ENCODE measurements at regions not wholly inside any gene's neighbourhood (a gene's known extent, or its start where the extent isn't known, plus 50 kb on each side); places are given as distances from the start of the nearest gene placed in this dataset.

DNA sequence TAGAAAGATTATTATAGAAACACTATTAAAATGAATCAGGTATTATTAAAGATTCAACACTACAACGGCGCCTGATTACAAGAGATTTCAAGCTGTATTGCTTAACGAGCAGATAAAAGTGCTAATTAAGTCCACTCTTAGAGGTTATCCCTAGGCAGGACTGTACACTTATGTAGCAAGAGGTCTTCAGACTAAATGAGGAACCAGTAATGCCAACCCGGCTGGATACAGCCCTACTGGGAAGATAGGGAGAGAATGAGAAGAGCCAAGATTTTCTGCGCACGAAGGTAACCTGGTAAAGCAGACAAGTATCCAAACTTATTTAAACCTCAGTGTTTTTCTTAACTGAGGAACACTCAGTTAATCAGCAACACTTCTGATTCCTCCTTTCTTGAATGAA, 115.7 kb upstream of the HIVEP3 start:
- no peak for DNase-seq (ENCODE audit: low read depth)

DNA sequence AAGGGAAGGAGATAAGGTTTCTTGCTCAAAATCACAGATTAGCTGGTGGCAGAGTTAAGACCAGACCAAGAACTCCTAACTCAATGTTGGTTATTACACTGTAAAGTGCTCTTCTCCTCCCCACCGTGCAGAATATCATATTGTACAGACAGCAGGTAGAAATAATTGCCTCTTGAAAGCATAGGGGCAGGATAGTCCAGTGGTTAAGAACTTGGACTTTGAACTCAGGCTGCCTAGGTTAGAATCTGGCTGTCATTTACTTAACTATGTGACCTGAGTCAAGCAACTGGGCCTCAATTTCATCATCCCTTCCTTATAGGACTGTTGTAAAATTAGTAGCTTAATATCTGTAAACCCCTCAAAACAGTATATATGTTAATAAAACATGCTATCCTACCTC, 114.9 kb upstream of the HIVEP3 start:
- DNase-seq (ENCODE audit: low read depth), result no peak

DNA sequence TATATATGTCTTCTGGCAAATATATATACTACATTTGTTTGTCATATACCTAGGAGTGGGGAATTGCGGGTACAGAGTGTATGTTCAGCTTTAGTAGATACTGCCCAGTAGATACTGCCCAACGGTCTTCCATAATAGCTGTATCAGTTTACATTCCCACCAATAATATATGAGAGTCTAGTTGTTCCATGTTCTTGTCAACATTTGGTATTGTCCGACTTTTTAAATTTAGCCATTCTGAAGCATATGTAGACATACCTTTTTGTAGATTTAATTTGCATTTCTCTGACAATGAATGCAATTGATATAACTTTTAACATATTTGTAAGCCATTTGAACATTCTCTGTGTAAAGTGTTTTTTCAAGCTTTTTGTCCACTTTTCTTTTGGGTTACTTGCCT, 99.0 kb upstream of the HIVEP3 start:
- DNase-seq (ENCODE audit: low read depth), result no peak

DNA sequence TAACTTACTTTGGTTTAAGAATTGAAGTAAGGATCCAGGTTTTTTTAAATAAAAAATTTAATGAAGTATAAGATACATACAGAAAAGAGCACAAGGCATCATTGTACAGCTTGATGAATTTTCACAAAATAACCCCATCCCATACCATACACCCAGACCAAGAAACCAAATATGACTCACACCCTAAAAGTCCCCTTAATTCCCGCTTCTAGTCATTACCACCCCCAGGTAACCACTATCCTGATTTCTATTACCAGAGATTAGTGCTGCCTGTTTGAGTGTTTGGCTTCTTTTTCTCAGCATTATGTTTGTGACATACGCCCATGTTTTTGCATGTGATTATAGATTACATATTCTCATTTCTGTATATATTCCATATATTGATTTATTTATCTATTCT, 98.5 kb upstream of the HIVEP3 start:
- DNase-seq (ENCODE audit: low read depth), result no peak

DNA sequence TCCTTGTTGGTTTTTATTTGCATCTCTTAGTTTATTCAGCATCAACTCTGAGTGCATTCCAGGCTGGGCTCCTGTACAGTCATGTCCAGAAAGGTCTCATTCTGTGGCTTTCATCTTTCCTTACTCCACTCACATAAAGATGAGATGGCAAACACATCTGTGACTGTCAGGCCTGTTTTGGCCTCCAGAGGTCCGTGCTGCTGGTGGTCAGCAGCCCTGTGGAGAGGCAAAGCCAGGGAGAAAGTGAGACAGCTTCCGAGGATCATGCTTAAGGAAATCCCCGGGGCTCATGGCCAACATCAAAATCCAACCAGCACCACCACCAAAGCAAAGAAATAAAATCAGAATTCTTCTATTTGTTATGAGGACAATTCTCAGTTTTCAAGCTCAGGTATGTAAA, 96.1 kb upstream of the HIVEP3 start:
- no peak for DNase-seq (ENCODE audit: low read depth)

DNA sequence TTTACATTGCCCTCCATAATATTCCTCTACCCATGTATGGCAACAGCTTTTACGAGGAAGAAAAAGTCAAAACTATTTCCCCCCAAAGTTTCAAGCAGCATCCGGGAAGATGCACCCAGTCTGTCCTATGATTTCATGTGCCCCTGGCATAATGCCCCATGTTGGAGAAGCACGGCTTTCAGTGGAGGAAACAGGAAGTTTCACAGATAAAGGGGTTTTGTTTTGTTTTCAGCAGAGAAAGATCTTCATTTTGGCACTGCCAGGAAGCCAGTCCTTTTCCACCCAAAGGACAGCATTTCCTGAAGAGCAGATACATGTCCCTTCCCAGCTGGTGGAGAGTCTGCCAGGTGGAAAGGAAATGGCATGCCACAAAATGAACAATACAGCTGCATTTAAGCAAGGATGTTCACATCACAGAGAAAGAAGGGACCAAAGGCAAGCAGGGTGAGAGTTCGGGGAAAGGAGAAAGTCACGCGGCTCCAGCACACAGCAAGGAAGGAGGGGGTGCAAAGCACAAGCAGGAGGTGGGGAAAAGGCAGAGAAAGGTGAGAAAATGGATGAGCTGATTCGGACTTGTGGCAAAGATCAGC, 95.3 kb upstream of the HIVEP3 start:
- peak; percentile 34 for DNase-seq (ENCODE audit: low read depth)

DNA sequence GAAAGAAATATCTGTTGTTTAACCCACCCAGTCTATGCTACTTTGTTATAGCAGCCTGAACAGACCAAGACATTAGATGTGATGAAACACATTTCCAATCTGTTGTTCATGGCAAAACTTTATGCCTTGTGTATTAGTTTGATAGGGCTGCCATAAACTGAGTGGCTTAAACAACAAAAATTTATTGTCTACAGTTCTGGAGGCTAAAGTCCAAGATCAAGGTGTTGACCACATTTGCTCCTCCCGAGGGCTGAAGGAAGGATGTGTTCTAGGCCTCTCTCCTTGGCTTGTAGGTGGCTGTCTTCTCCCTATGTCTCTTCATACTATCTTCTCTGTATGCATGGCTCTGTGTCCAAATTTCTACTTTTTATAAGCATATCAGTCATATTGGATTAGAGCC, 94.1 kb upstream of the HIVEP3 start:
- DNase-seq (ENCODE audit: low read depth), result no peak

DNA sequence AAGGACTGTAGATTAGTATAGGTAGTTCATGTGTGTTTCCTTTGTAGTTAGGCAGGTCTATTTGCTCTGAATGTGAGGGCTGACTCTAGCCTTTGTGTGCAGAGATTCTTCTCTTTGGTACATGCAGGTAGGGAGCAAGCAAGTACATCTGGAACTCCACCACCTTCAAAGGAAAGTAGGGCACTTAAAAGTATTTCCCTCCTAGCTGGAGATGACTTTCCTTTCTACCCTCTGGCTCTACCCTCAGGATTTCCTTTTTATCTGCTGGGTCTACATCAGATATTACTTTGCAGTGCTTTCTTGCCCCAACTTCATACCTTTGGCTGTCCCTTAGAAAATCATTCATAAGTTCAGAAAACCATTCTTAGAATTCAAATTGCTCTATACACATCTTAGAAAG, 91.7 kb upstream of the HIVEP3 start:
- DNase-seq (ENCODE audit: low read depth), result no peak

DNA sequence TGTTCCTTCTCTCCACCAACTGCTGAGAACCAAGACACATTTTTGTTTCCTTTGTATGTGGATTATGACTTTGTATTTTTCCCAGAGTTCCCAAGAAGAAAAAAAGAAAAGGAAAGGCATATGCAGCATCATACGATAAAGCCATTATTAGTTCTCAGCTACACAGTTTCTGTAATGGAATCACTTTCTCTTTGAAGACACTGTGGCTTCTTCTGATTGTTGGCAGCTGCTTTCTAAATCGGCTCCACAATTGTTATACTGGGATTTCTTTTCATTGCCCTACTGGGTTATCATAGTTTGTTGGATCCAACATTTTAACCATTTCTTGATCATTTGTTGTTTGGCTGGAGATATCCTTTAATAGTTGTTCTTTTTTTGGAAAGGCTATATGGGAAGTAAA, 89.5 kb upstream of the HIVEP3 start:
- no peak for DNase-seq (ENCODE audit: low read depth)

DNA sequence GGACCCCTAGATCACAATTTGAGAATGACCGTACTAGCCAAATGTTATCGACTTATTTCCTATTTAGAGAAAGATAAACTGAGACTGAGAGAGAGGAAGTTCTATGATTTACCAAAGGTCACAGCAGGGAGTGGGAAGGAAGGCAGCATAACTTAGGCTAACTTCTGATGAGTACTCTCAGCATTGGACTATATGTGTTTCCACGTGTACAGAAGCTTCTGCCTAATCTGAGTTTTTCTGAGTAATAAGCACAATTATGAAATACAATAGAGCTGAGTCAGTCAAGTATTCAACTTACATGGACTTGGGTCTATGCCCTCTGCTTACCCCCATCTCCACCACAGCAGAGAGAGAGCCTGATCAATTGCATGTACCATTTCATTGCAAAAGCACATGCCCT, 88.1 kb upstream of the HIVEP3 start:
- DNase-seq (ENCODE audit: low read depth), result peak; percentile 8

DNA sequence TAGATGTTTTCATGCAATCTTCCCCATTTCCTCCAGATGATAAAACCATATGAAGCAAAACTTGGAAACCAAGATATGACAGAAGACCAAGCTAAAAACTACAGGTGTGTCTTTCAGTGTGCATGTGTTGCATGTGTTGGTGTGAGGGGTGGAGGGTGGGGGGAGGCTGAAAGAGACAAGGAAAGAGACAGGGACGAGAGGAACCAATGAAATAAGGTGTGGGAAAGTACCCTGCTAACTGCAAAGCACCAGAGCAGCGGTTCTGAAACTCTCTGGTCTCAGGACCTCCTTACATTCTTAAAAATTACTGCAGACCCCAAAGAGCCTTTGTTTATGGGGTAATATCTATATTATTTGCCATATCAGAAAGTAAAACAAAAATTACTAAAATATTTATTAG, 87.4 kb upstream of the HIVEP3 start:
- DNase-seq (ENCODE audit: low read depth), result no peak

DNA sequence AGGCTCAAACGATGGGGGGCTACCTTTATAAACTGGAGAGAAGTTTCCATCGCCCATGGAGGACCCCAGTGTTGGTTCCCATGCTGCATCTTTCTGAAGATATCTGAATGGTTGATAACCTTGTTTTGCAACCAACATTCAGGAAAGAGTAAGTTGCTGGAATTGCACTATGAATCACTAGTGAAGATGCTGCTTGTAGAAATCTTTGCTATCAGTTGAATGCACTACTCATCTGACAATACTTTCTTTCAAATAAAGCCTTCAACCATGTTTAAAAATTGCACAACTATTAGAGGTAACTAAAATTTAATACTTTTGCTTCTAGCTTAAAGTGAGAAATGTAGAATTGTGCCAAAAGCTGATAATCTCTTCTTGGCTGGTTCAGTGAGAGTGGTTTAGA, 86.8 kb upstream of the HIVEP3 start:
- no peak for DNase-seq (ENCODE audit: low read depth)

DNA sequence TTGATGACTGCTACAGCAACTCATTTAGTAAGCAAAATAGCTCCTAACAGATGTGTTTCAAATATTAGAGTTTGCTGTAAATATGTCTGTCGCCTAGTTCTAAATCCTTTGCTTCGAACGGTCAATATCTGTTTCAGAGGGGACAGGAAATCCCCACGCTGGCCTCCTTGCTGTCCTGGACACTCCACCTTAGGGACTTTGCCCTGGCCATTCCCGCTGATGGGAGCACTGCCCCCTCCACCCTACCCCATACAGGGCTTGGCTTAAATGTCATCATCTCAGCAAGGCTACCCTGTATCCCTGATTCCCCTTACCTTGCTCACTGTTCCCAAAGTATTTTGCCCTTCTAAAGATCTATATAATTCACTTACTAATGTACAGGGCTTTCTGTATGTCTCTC, 86.1 kb upstream of the HIVEP3 start:
- no peak for DNase-seq (ENCODE audit: low read depth)

DNA sequence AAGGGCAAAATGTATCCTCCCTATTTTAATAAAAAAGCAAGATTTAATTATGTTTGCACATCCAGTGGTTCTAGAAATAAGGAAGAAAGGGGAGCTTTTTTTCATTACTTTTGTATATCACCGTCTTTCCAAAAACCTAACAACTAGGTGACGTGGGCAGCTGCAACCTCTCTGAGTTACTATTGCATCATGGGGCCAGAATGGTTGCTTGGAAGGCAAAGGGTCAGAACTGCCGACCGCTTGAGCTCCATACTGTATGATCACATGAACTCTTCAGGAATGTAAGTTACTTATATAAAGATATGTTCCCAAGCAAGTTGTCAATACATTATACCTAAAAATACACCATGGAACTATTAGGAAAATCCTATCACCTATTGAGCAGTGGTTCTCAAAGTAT, 85.6 kb upstream of the HIVEP3 start:
- no peak for DNase-seq (ENCODE audit: low read depth)

DNA sequence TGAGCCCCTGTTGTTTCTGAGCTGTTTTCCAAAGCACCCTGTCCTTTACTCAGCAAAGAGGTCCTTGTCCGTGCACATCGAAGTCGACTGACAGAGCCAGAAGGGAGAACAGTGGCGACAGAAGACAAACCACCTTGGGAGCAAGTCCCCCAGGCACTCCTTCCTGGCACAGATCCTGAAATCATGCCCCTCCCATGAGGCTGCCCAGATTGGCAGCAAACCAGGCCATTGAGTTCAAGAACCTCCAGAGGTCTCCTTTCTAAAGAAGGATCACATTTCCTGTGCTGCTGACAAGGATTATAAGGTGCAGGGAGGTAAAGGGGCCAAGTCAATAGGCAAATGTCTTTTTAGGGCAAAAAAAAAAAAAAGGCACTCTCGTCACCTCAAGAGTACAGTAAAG, 84.7 kb upstream of the HIVEP3 start:
- DNase-seq (ENCODE audit: low read depth), result no peak

DNA sequence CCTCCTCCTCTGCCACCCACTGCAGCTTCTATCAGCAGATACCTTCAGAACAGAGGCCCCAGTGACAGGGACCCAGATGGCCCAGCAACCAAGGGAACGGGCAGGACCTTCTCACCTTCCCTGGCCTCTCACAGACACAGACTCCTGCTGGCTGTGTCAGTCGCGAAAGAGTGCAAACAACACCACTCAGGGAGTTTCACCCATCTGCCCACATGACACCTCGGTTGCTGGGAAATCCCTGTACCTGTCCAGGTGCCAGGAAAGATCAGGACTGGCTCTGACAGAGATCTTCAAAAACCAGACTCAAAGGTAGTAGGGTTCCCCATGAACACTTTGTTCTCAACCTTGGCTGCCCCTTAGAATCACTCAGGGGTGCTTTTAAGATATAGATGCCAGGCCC, 83.5 kb upstream of the HIVEP3 start:
- no peak for DNase-seq (ENCODE audit: low read depth)

DNA sequence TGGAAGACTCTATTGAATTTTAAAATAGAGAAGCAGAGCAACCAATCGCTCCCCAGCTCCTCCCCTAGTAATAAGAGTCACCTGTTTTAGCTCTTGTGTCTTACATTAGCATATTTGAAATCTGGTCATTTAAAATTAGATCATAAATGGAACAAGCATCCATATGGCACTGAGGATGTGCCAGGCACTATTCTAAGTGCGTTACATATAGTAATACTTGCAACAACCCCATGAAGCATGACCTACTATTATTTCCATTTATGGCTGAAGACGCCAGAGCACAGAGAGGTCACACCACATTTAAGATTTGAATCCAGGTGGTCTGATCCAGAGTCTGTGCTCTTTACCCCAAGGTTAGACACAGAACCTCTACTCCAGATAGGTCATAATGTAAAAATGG, 82.0 kb upstream of the HIVEP3 start:
- DNase-seq (ENCODE audit: low read depth), result no peak

DNA sequence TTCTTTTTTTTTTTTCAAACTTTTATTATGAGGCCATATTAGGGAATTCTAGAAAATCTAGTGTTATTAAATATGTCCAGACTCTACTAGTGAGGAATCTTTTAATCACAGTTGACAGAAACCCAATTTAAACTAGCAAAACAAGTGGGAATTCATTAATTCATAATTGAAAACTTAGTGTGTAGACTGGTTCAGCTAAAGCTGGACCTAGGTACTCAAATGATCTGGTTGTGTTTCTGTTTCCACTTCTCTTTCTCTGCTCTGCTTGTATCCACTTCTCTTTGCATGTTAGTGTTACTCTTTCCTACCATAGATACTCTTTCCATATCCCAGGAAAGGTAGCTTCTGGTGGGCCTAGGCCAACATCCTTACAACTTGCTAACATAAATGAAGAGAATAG, 81.2 kb upstream of the HIVEP3 start:
- DNase-seq (ENCODE audit: low read depth), result no peak

DNA sequence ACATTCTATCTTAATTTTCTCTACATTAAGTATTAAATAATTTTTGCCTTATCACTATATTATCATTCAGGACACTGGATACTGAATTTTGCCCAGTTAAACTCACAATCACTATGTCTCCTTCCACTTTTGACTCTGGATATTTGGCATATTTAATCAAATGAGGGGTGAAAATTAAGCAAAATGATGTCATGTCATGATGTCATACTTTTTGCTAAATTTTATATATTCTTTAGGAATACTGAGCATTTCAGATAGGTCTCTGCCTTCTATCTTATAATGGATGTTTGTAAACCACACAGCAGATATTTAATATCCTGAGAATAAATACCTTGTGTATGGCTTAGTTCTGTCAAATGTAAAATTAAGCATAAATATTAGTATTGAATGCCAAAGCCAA, 79.5 kb upstream of the HIVEP3 start:
- DNase-seq (ENCODE audit: low read depth), result no peak

DNA sequence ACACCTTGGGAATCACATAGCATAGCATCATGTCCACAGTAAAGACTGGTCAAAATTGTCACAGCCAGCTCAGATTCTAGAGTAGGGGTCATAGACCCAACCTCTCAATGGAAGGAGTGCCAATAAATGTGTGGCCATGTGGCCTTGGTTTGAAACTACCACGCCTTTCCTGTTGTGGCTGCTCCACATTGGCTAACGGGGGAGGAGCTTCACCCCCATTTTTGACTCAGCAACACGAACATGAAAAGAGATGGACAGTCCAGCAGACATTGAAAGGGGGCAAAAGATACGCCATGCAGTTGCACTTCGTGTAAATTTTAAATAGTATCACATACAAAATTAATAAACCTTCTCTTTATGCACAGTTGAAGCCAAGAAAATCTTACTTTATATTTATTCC, 78.4 kb upstream of the HIVEP3 start:
- DNase-seq (ENCODE audit: low read depth), result no peak

DNA sequence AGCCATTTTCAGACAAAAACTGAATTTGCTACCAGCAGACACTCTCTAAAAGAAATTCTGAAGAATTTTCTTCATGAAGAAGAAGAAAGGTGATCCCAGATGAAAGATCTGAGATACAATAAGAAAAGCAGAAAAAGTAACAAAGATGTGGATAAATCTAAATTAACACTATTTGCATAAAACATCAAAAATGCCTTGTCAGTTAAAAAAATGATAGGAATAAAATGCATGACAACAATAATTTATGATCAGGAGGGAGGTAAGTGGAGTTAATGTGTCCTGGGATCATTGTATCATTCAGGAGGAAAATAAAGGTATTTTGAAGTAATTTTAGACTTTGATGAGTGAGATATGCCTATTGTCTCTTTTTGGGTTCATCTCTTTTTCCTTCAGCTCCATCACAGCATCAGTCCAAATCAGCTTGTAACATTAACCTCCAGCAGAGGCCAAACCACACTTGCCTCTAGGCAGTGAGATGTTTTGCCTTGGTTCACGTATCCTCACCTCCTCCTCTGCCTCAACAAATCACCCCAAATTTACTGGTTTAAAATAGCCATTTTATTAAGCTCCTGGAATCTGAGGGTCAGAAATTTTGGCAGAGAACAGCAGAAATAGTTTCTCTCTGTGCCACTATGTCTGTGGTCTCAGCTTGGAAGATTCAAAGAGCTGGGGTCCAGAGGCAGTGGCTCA, 76.9 kb upstream of the HIVEP3 start:
- DNase-seq (ENCODE audit: low read depth), result peak; percentile 44

DNA sequence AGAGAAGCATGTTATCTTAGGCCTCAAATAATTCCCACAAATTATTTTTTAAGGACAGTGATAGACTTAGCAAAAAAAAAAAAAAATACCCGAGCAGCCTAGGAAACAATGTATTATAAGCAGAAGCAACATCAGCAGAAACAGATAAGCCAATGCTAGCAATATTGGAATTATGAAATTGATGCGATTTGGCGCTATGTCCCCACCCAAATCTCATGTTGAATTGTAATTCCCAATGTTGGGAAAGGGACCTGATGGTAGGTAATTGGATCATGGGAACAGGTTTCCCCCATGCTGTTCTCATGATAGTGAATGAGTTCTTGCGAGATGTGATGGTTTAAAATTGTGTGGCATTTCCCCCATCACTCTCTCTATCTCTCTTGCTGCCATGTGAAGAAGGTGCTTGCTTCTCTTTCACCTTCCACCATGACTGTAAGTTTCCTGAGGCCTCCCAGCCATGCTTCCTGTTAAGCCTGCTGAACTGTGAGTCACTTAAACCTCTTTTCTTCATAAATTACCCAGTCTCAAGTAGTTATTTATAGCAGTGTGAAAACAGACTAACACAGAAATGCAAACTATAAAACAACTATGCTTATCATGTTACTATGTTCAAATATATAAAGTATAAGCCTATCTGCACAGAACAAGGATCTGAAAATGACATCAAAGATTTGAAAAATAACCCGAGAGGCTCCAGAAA, 75.6 kb upstream of the HIVEP3 start:
- DNase-seq (ENCODE audit: low read depth), result peak; percentile 15

DNA sequence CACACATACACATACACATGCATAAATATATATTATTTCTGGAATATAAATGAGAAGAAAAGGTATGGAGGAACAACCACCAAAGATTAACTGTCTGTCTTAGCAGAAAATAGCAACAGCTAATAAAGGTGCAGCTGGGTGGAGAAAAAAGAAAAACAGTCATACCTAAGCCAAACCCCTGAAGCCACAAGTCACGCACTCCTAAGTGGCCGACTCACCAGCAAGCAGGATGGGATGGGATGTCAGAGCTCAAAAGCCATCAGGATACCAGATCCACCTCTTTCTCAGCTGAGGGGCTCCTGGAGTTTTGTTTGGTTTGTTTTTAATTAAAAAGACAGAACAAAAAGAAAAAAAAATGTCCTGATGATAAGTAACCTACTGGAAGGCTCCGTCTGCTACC, 64.7 kb upstream of the HIVEP3 start:
- DNase-seq (ENCODE audit: low read depth), result no peak

DNA sequence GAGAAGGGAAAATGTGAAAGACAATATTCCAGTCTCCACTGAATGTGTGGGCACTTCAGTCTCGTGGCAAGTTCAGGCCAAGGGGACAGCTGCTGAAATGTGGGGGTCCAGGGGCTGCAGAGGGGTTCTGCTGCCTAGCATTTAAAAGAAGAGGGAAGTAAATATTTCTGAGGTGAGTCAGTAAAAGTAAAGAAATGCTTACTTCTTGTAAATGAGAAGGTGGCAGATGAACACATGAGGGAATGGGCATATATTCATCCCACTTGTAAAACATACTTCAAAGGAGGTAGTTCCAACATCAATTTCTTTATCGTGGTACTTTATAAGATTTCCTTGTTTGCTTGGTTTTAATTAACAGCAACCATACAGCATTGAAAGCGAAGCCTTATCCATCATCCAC, 63.1 kb upstream of the HIVEP3 start:
- DNase-seq (ENCODE audit: low read depth), result no peak
